Kidney (tissue), 13 donors: ENCODE measurements at regions not wholly inside any gene's neighbourhood (a gene's known extent, or its start where the extent isn't known, plus 50 kb on each side); places are given as distances from the start of the nearest gene placed in this dataset.
"Not testable (repeated sequence)": the region's sequence is repeated elsewhere in the genome, so short reads cannot be mapped to it uniquely, and the experiment has no call there.

Experiments
- DNase-seq, 5 donors: peaks; one replicate each; pipeline ENCODE4 v3.0.0-alpha.2; 2013 to 2020
- FAIRE-seq: peaks from 2 replicates; lab custom pipeline; 2012; peaks lifted over from hg19 to GRCh38; lab: Jason Lieb, UNC
- H3K27ac ChIP-seq, 2 donors: one replicate each; pipeline ENCODE4 v1.7.0; 2013; ENCODE audit warnings: low read depth in 2 of 2, low read length in 2 of 2, inconsistent platforms in 1 of 2
- H3K27me3 ChIP-seq: one replicate; pipeline ENCODE4 v1.7.1; 2013; ENCODE audit warnings: low read length, inconsistent platforms; ENCODE audit not compliant: control insufficient read depth, insufficient read depth
- H3K36me3 ChIP-seq, 3 donors: one replicate each; pipeline versions ENCODE4 v1.7.0 to v1.7.1; 2013; ENCODE audit warnings: low read length in 3 of 3, control low read depth in 1 of 3, inconsistent platforms in 1 of 3; ENCODE audit not compliant: insufficient read depth in 3 of 3, control insufficient read depth in 2 of 3
- H3K4me1 ChIP-seq, 3 donors: one replicate each; pipeline versions ENCODE4 v1.7.0 to v1.7.1; 2013; ENCODE audit warnings: low read length in 3 of 3, inconsistent platforms in 1 of 3, low read depth in 1 of 3; ENCODE audit not compliant: control insufficient read depth in 2 of 3, insufficient read depth in 2 of 3
- H3K4me3 ChIP-seq, 3 donors: one replicate each; pipeline versions ENCODE4 v1.7.0 to v1.8.1; 2013; ENCODE audit warnings: low read length in 3 of 3, control low read depth in 1 of 3, inconsistent platforms in 1 of 3
- H3K9ac ChIP-seq, 3 donors: one replicate each; pipeline versions ENCODE4 v1.7.0 to v1.7.1; 2013; ENCODE audit warnings: low read length in 3 of 3, control low read depth in 1 of 3, inconsistent platforms in 1 of 3
- H3K9me3 ChIP-seq, 3 donors: one replicate each; pipeline versions ENCODE4 v1.7.0 to v1.7.1; 2013; ENCODE audit warnings: low read length in 3 of 3, control low read depth in 1 of 3, inconsistent platforms in 1 of 3; ENCODE audit not compliant: control insufficient read depth in 2 of 3, insufficient read depth in 1 of 3
- CTCF ChIP-seq: IDR thresholded peaks from 3 replicates; pipeline ENCODE4 v1.5.1; 2012; ENCODE audit warnings: mild to moderate bottlenecking, moderate library complexity, borderline replicate concordance; ENCODE audit not compliant: insufficient read depth; ENCODE audit errors: extremely low read depth
- intact Hi-C: fragments of 100-400 bp; cut with DNase I; formaldehyde crosslinking; loops from one replicate; pipeline ENCODE4 v1.11.1; 2022
- donor health status: control.
- donor health status: control.
- donor health status: control.
- donor health status: control.
- donor health status: control.
- donor health status: DM: yes; HTN: yes; CAD: no.
- donor health status: Normal renal cell carcinoma (clear cell type).

DNA sequence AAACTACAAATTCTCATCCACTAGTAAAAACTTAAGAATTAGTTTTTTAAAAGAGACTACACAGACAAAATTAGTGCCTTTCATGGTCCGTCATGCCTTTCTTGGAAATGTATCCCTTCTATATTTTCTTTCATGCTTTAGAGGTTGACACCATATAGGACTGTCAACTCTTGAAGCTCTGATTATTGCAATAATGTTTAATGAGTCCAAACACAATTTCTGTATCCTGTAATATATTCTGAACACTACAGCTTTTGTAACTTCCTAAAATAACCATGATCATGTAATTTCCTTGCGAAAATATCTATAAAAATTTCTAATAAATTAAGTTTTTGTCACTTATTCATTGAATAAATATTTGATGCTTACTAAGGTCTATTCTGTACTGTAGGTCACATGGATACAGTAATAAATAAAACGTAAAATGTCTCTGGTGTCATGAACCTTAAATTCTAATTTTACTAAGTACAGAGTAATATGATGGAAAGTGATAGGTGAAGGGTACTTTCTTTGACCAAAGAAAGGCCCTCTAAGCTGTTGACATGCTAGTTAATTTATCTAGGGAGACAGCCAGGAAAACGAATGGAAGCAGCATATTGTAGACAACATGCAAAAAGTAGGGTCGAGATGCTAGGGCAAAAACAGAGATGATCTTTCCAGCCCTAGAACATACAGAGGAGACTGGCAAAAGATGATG is 687.3 kb upstream of the PCDH9 start:
- DNase-seq (no peak), FAIRE-seq (no peak)
- Histone ChIP-seq H3K4me1 (no peaks in the 10 kb centered on the region), H3K9me3 (no peaks in the 10 kb centered on the region), H3K27me3 (no peaks in the 10 kb centered on the region), H3K4me3 (no peak overlapping the region), H3K36me3 (no peaks in the 10 kb centered on the region), H3K9ac (no peak overlapping the region), H3K27ac (no peak overlapping the region)
- intact Hi-C loops: no loop called here
- TF ChIP-seq CTCF: no peak

GRCh38 chr13:67916650-67917049 is 686.5 kb upstream of the PCDH9 start:
- intact Hi-C loops: no loop called here
- Histone ChIP-seq H3K36me3 (no peaks in the 10 kb centered on the region), H3K27me3 (no peaks in the 10 kb centered on the region), H3K27ac (no peak overlapping the region), H3K9me3 (no peaks in the 10 kb centered on the region), H3K4me3 (no peak overlapping the region), H3K4me1 (no peaks in the 10 kb centered on the region), H3K9ac (no peak overlapping the region)
- no peak for DNase-seq
- no peak for TF ChIP-seq CTCF
- no peak for FAIRE-seq

DNA sequence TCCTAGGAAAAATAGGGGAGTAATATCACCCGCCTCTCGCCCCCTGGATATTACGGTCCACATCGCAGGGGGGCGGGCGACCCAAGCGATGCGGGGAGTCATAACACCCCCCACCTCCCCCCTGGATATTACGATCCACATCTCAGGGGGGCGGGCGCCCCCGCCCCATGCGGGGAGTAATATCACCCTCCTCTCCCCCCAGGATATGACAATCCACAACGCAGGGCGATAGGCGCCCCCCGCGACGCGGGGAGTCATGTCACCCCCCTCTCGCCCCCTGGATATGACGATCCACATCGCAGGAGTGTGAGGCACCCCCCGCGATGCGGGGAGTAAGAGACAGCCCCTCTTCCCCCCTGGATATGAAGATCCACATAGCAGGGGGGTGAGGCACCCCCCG is 684.4 kb upstream of the PCDH9 start:
- H3K9ac ChIP-seq: no peak overlapping the region
- DNase-seq: peak in 1 of 5 donors; percentile 60
- no peak overlapping the region for H3K27ac ChIP-seq
- no peak for TF ChIP-seq CTCF
- no peaks in the 10 kb centered on the region for H3K36me3 ChIP-seq
- H3K4me1 ChIP-seq: no peaks in the 10 kb centered on the region
- no peak overlapping the region for H3K4me3 ChIP-seq
- H3K27me3 ChIP-seq: no peaks in the 10 kb centered on the region
- intact Hi-C loops: no loop called here
- no peak for FAIRE-seq
- no peaks in the 10 kb centered on the region for H3K9me3 ChIP-seq

GRCh38 chr13:67902960-67903359 is 672.8 kb upstream of the PCDH9 start:
- H3K27me3 ChIP-seq, H3K36me3 ChIP-seq, H3K27ac ChIP-seq, intact Hi-C loops, H3K9me3 ChIP-seq, H3K9ac ChIP-seq, H3K4me1 ChIP-seq, DNase-seq, FAIRE-seq, H3K4me3 ChIP-seq: not testable (repeated sequence)
